ENCODE measurements at regions not wholly inside any gene's neighbourhood (a gene's known extent, or its start where the extent isn't known, plus 50 kb on each side); places are given as distances from the start of the nearest gene placed in this dataset.

- H3K4me1 Mint-ChIP-seq = peaks cover 5 to 12% of the 10 kb centered on the region in 2 experiments
- H3K9me3 ChIP-seq (ENCODE audit: control insufficient read depth, low read depth, low read length) = no peaks in the 10 kb centered on the region
- no peaks in the 10 kb centered on the region for H3K79me1 ChIP-seq (ENCODE audit: insufficient read depth, low read depth, low read length, poor library complexity, severe bottlenecking)
- H2BK12ac ChIP-seq (ENCODE audit: insufficient read length, low read depth, low read length) = no peak overlapping the region
- no peaks in the 10 kb centered on the region for H4K20me1 ChIP-seq (ENCODE audit: control insufficient read depth, insufficient read depth, insufficient read length)
- no peak overlapping the region for H3K4ac ChIP-seq (ENCODE audit: low read depth, low read length)
- H3K36me3 Mint-ChIP-seq (ENCODE audit: insufficient read depth in 1 of 3, low read depth in 3 of 3) = peaks cover 0 to 1% (median 0%) of the 10 kb centered on the region in 3 experiments; a peak in 1 of 7 replicates
- no peak overlapping the region for H3T11ph ChIP-seq (ENCODE audit: low read length)
- DNase-seq = no peak
- no peak overlapping the region for H2BK120ac ChIP-seq (ENCODE audit: low read depth, low read length, poor library complexity, severe bottlenecking)
- H3K23me2 ChIP-seq (ENCODE audit: insufficient read length, low read depth, low read length, poor library complexity, severe bottlenecking) = no peaks in the 10 kb centered on the region
- H2BK5ac ChIP-seq (ENCODE audit: insufficient read length, low read length) = no peak overlapping the region
- H3K4me3 Mint-ChIP-seq = no peak overlapping the region
- H4K91ac ChIP-seq (ENCODE audit: insufficient read length, low read depth, low read length) = no peak overlapping the region
- H3K18ac ChIP-seq (ENCODE audit: insufficient read length, low read depth, low read length) = no peak overlapping the region
- H3K9ac ChIP-seq (ENCODE audit: extremely low read depth, insufficient read length, low read length) = no peak overlapping the region
- H3K4me1 ChIP-seq (ENCODE audit: insufficient read depth, low read length) = peaks cover 3% of the 10 kb centered on the region; the same call in 1 of the 2 replicates
- H3K27ac ChIP-seq (ENCODE audit: insufficient read length, low read depth, low read length) = no peak overlapping the region
- H2BK15ac ChIP-seq (ENCODE audit: low read depth, low read length) = no peak overlapping the region
- WGBS (ENCODE audit: extremely low coverage, insufficient read length, low lambda C conversion rate) = no CpG with 5 or more reads among the region's 2 CpGs
- no peak overlapping the region for H4K5ac ChIP-seq (ENCODE audit: insufficient read length, low read depth, low read length)
- no peaks in the 10 kb centered on the region; the same call in 1 of the 2 replicates for H3K27me3 ChIP-seq (ENCODE audit: insufficient read depth, low read length)
- H4K8ac ChIP-seq (replicated peaks; ENCODE audit: insufficient read length, low read depth, low read length) = no peak overlapping the region
- no peak overlapping the region for H2AFZ ChIP-seq (ENCODE audit: low read length)
- peaks cover 68% of the 10 kb centered on the region for H3K27me3 Mint-ChIP-seq (ENCODE audit: low read depth)
- H2AK5ac ChIP-seq (ENCODE audit: insufficient read length, low read length) = no peak overlapping the region
- no peaks in the 10 kb centered on the region for H3K79me2 ChIP-seq (ENCODE audit: insufficient read depth, low read length)
- H3K4me2 ChIP-seq (ENCODE audit: insufficient read depth, insufficient read length, low read length) = no peak overlapping the region
- no peak overlapping the region for H3K14ac ChIP-seq (ENCODE audit: insufficient read depth, low read length)
- TF ChIP-seq CTCF (conservative IDR thresholded peaks at IDR 0.05) = no peak
- peaks cover 0 to 4% of the 10 kb centered on the region in 2 experiments; a peak in 2 of 5 replicates for H3K9me3 Mint-ChIP-seq
- H3K27ac Mint-ChIP-seq = no peak overlapping the region
- H2BK20ac ChIP-seq (ENCODE audit: low read depth, low read length, poor library complexity, severe bottlenecking) = no peak overlapping the region
- H3K56ac ChIP-seq (ENCODE audit: insufficient read length, low read depth, low read length) = no peak overlapping the region
- no peak overlapping the region for H3K23ac ChIP-seq (ENCODE audit: insufficient read length, low read depth, low read length)
Observed at GRCh38 chr11:15716550-15716949, 601.8 kb downstream of the INSC start.

Data from H9 (cell line).